PC-9 (cell line): ENCODE measurements at regions not wholly inside any gene's neighbourhood (a gene's known extent, or its start where the extent isn't known, plus 50 kb on each side); places are given as distances from the start of the nearest gene placed in this dataset.

Experiments
- EZH2 ChIP-seq: fragments of 200-600 bp; sonication (generic); IDR thresholded peaks from 2 replicates; pipeline ENCODE4 v1.8.0; 2017; ENCODE audit warnings: antibody characterized with exemption, low read depth
- TF ChIP-seq, protein P1 (sequence below): fragments of 200-600 bp; sonication (generic); conservative IDR thresholded peaks from 2 replicates; pipeline ENCODE4 v1.6.1; 2017; ENCODE audit warnings: mixed run types, antibody characterized with exemption, mild to moderate bottlenecking, moderate library complexity

DNA sequence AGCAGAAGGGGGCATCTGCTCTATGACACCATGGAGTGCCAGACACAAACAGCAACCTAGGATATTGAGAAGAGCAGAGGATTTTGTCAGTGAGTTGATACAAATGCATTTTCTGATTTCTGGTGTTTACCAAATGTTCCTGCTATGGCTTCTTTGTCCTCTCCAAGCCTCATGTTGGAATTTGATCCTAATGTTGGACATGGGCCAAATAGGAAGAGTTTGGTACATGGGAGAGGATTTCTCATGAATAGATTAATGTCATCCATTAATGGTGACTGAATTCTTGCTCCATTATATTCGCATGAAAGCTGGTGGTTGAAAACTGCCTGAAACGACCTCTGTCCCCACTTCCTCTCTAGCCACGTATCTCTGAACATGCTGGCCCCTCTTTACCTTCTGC is 1002.2 kb upstream of the FLRT2 start:
- TF ChIP-seq EZH2, result no peak
- TF ChIP-seq, protein P1, sequence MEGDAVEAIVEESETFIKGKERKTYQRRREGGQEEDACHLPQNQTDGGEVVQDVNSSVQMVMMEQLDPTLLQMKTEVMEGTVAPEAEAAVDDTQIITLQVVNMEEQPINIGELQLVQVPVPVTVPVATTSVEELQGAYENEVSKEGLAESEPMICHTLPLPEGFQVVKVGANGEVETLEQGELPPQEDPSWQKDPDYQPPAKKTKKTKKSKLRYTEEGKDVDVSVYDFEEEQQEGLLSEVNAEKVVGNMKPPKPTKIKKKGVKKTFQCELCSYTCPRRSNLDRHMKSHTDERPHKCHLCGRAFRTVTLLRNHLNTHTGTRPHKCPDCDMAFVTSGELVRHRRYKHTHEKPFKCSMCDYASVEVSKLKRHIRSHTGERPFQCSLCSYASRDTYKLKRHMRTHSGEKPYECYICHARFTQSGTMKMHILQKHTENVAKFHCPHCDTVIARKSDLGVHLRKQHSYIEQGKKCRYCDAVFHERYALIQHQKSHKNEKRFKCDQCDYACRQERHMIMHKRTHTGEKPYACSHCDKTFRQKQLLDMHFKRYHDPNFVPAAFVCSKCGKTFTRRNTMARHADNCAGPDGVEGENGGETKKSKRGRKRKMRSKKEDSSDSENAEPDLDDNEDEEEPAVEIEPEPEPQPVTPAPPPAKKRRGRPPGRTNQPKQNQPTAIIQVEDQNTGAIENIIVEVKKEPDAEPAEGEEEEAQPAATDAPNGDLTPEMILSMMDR, result no peak
